RWPE1 (cell line): ENCODE measurements at regions not wholly inside any gene's neighbourhood (a gene's known extent, or its start where the extent isn't known, plus 50 kb on each side); places are given as distances from the start of the nearest gene placed in this dataset.

Experiments
- CTCF ChIA-PET: fragments of 350-600 bp; sonication (Branson Sonifier 250); formaldehyde crosslinking; extraction: SDS; loops from one replicate; lab custom pipeline; 2021; lab: Yijun Ruan, JAX
- POLR2A ChIA-PET: fragments of 400-600 bp; formaldehyde crosslinking; extraction: SDS; loops from one replicate; lab custom pipeline; 2020; ENCODE audit warnings: antibody characterized with exemption; ENCODE audit not compliant: low non-redundant PET; lab: Yijun Ruan, JAX
- DNase-seq: peaks from one replicate; pipeline ENCODE4 v3.0.0; 2012; ENCODE audit warnings: low spot score
- H3K27ac ChIP-seq: fragments of 450-650 bp; 2 replicates; pipeline ENCODE4 v1.5.1; 2017
- TF ChIP-seq, protein P1 (sequence below): fragments of 450-650 bp; conservative IDR thresholded peaks from 2 replicates; pipeline ENCODE4 v1.5.1; 2017; ENCODE audit warnings: low read depth, mild to moderate bottlenecking

DNA sequence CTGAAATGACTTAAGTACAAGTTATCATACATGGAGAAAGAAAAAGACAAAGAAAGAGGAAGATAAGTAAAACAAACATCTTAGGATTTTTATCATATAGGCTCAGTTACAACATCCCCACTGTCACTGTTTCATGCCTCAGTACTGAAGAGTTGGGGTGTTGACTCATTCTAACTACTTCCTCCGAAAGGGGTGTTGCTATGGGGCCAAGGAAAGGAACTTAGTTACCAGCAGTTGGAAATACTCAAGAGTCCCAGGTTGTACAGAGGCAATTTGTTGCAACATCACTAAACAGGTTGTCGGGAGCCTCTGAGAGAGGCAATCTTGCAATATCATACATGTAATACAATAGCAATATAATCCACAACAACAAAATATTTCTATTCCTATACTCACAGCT is 1264.7 kb downstream of the PCDH7 start:
- CTCF ChIA-PET = no interaction called here

DNA sequence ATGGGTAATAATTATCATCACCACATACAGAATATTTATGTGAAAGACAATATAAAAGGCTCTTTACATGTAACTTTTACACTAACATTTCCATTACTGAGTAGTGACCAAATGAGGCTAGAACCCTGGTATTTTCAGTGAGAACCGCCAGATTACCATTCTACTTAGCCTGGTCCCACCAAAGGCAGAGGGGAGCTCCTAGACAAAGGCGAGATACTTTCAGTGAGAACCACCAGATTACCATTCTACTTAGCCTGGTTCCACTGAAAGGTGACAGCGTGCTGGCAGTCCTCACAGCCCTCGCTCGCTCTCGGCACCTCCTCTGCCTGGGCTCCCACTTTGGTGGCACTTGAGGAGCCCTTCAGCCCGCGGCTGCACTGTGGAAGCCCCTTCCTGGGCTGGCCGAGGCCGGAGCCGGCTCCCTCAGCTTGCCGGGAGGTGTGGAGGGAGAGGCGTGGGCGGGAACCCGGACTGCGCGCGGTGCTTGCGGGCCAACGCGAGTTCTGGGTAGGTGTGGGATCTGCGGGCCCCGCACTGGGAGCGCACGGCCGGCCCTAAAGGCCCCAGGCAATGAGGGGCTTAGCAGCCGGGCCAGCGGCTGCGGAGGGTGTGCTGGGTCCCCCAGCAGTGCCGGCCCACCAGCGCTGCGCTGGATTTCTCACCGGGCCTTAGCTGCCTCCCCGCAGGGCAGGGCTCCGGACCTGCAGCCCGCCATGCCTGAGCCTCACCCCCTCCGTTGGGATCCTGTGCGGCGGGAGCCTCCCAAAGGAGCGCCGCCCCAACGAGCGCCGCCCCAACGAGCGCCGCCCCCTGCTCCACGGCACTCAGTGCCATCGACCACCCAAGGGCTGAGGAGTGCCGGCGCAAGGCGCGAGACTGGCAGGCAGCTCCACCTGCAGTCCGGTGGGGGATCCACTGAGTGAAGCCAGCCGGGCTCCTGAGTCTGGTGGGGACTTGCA is 1276.1 kb downstream of the PCDH7 start:
- TF ChIP-seq, protein P1, sequence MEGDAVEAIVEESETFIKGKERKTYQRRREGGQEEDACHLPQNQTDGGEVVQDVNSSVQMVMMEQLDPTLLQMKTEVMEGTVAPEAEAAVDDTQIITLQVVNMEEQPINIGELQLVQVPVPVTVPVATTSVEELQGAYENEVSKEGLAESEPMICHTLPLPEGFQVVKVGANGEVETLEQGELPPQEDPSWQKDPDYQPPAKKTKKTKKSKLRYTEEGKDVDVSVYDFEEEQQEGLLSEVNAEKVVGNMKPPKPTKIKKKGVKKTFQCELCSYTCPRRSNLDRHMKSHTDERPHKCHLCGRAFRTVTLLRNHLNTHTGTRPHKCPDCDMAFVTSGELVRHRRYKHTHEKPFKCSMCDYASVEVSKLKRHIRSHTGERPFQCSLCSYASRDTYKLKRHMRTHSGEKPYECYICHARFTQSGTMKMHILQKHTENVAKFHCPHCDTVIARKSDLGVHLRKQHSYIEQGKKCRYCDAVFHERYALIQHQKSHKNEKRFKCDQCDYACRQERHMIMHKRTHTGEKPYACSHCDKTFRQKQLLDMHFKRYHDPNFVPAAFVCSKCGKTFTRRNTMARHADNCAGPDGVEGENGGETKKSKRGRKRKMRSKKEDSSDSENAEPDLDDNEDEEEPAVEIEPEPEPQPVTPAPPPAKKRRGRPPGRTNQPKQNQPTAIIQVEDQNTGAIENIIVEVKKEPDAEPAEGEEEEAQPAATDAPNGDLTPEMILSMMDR = no peak
- POLR2A ChIA-PET = no interaction called here
- CTCF ChIA-PET = no interaction called here
- no peak overlapping the region for H3K27ac ChIP-seq
- no peak for DNase-seq

More for the DNA sequence above, 1264.7 kb downstream of the PCDH7 start:
- TF ChIP-seq, protein P1 = no peak
- POLR2A ChIA-PET = no interaction called here
- no peak overlapping the region for H3K27ac ChIP-seq
- no peak for DNase-seq

DNA sequence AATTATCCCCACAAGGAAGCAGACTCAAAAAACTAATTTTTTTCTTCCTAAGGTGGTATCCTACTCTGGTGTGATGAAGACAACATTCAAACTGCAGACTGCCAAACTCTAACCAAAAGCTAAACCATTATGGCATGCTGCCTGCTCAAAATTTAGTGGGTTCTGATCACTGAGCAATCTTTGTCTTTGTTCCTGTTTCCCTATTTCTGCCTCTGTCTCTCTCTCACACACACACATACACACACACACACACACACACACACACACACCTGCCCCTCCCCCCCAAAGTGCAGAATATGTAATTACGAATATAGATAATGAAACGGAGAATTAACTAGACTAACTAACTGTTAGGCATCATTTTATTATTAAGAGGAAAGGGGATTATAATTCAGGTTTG is 1278.6 kb downstream of the PCDH7 start:
- POLR2A ChIA-PET = no interaction called here
- TF ChIP-seq, protein P1 = no peak

DNA sequence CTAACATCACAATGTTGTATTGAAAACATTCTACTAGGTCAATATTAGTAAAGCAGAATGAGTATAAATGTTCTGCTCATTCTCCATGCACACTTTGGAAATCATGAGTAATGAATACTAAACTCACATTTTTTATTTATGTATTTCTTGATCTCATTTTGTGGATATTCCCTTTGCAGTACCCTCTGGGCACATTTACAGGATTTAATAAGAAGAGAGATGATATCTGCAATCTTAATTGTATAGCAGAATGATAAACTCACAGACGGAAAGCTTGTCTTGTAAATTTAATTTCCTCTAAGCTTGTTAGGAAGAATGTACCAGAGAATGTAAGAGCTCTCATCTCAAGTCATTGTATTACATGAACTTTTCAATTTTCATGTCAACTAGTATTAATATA is 1279.7 kb downstream of the PCDH7 start:
- CTCF ChIA-PET = no interaction called here
- H3K27ac ChIP-seq = no peak overlapping the region
- POLR2A ChIA-PET = no interaction called here
- TF ChIP-seq, protein P1 = no peak
- DNase-seq = no peak

More for the DNA sequence above, 1278.6 kb downstream of the PCDH7 start:
- DNase-seq = no peak
- H3K27ac ChIP-seq = no peak overlapping the region
- CTCF ChIA-PET = no interaction called here

DNA sequence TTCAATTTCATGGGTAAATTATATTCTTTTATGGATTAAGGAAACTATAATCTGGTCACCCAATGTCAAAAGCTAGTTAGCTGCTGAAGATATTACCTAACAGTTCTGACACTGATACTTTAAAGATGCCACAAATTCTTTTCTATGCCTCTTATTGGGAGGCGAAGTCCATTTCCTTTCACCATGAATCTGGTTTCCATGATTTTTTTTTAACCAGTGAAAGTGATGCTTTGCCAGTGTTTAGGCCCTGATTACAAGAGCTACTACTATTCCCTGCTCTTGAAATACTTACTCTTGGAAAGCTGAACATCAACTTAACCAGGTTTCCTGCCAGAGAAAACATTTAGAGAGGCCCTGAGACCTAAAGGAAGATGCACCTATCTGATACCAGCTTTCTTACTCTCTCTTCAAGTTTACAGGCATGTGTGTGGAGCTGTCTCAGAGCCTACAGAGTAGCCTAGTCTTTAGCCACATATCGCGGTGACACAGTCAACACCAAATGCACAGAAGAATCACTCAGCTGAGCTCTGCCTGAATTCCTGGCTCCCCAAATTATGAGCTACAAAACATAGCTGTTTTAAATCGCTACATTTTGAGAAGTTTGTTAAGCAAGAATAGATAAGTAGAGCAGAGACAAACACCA is 1280.8 kb downstream of the PCDH7 start:
- no peak overlapping the region for H3K27ac ChIP-seq
- TF ChIP-seq, protein P1 = no peak
- ChIA-PET POLR2A (no interaction called here), CTCF (no interaction called here)
- DNase-seq = no peak

DNA sequence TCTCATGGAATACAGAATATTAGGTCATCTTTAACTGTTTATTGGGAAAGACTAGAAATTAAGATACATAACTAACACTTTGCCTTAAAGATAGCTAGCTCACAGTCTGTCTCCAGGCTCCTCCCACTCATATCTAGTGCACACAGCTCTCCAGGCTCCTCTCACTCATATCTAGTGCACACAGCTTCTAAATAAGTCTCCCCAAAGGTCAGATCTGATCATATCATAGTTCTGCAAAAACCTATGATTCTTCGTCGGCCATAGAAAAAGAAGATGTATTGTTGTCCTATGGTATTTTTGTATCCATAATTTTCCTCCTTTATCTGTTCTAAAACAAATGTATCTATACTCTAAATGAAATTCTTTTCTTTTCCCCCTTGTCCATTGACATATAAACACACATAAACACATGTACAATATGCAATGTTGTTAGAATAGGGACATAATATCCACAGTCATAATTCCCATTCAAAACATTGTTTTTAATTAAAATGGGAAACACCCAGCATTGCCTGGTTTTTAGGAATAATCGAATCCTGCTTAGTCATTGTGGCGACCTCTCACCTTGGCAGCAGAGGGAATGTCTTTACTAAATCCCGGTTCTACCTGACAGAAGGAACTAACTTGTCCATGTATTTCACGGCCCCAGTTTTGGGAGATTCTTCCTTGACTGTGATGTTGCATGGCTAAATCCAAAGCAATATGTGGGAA is 1282.0 kb downstream of the PCDH7 start:
- ChIA-PET POLR2A (interaction anchor here (0.6 kb wide), 1 partner anchor 673 kb away, joined by 3 read pairs; no protein-coding TSS in a partner anchor), CTCF (no interaction called here)
- TF ChIP-seq, protein P1 = no peak
- DNase-seq = no peak
- H3K27ac ChIP-seq = no peak overlapping the region
